NCI-H748 (cell line): ENCODE measurements at regions not wholly inside any gene's neighbourhood (a gene's known extent, or its start where the extent isn't known, plus 50 kb on each side); places are given as distances from the start of the nearest gene placed in this dataset.
"Not testable (repeated sequence)": the region's sequence is repeated elsewhere in the genome, so short reads cannot be mapped to it uniquely, and the experiment has no call there.

ENCODE experiments used
- DNase-seq: peaks from one replicate; lab custom pipeline; 2025; ENCODE audit not compliant: unreplicated experiment; lab: John Stamatoyannopoulos, UW

- DNase-seq: no peak
These were observed 134.8 kb upstream of the ALDH1B1 start for GRCh38 chr9:38257626-38258215.

- no peak for DNase-seq
These were observed 136.0 kb upstream of the ALDH1B1 start for GRCh38 chr9:38256461-38256860.

GRCh38 chr9:38255599-38255998 is 136.9 kb upstream of the ALDH1B1 start:
- no peak for DNase-seq

GRCh38 chr9:38254756-38255155 is 137.7 kb upstream of the ALDH1B1 start:
- no peak for DNase-seq

GRCh38 chr9:38254151-38254550 is 138.4 kb upstream of the ALDH1B1 start:
- DNase-seq: no peak

GRCh38 chr9:38253200-38253599 is 139.3 kb upstream of the ALDH1B1 start:
- no peak for DNase-seq

GRCh38 chr9:38251036-38251860 is 141.3 kb upstream of the ALDH1B1 start:
- no peak for DNase-seq

- DNase-seq: no peak
These were observed 142.0 kb upstream of the ALDH1B1 start for GRCh38 chr9:38250279-38251035.

GRCh38 chr9:38249587-38250210 is 142.8 kb upstream of the ALDH1B1 start:
- DNase-seq: no peak

- DNase-seq: no peak
These were observed 143.5 kb upstream of the ALDH1B1 start for GRCh38 chr9:38249049-38249448.

GRCh38 chr9:38246833-38247232 is 145.7 kb upstream of the ALDH1B1 start:
- DNase-seq: no peak

GRCh38 chr9:38244971-38245370 is 147.5 kb upstream of the ALDH1B1 start:
- DNase-seq: no peak

- DNase-seq: no peak
These were observed 148.5 kb upstream of the ALDH1B1 start for GRCh38 chr9:38243993-38244392.

- DNase-seq: not testable (repeated sequence)
These were observed 150.4 kb upstream of the ALDH1B1 start for GRCh38 chr9:38242151-38242550.

GRCh38 chr9:38240051-38240450 is 152.5 kb upstream of the ALDH1B1 start:
- DNase-seq: no peak

GRCh38 chr9:38235244-38235643 is 157.3 kb upstream of the ALDH1B1 start:
- no peak for DNase-seq

GRCh38 chr9:38234479-38235170 is 157.9 kb upstream of the ALDH1B1 start:
- DNase-seq: no peak

GRCh38 chr9:38233796-38234355 is 158.6 kb upstream of the ALDH1B1 start:
- no peak for DNase-seq

- peak; percentile 47 for DNase-seq
These were observed 159.2 kb upstream of the ALDH1B1 start for GRCh38 chr9:38233343-38233742.

GRCh38 chr9:38232895-38233294 is 159.6 kb upstream of the ALDH1B1 start:
- peak; percentile 28 for DNase-seq
